AG09319 (cell line): ENCODE measurements at regions not wholly inside any gene's neighbourhood (a gene's known extent, or its start where the extent isn't known, plus 50 kb on each side); places are given as distances from the start of the nearest gene placed in this dataset.

Experiments used
- DNase-seq: peaks from one replicate; pipeline ENCODE4 v3.0.0-alpha.2; 2010; ENCODE audit warnings: low read depth; ENCODE audit errors: extremely low read depth
- TF ChIP-seq, protein P1 (sequence below): IDR thresholded peaks from 2 replicates; pipeline ENCODE4 v1.5.1; 2011; ENCODE audit warnings: low read depth, mild to moderate bottlenecking, inconsistent platforms, low read length, moderate library complexity

DNA sequence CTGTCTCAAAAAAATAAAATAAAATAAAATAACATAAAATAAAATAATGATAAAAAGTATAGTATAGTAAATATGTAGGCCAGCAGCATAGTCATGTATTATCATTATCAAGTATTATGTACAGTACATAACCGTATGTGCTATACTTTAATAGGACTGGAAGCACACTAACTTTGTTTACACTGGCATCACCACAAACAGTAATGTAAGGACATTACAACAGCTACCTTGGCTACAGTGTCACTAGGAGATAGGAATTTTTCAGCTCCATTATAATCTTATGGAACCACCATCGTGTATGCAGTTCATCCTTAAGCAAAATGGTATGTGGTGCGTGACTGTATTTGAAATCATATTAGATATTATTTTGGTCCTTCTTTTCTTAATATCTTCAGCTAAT lies 1163.5 kb upstream of the LRRTM3 start:
- no peak for DNase-seq

DNA sequence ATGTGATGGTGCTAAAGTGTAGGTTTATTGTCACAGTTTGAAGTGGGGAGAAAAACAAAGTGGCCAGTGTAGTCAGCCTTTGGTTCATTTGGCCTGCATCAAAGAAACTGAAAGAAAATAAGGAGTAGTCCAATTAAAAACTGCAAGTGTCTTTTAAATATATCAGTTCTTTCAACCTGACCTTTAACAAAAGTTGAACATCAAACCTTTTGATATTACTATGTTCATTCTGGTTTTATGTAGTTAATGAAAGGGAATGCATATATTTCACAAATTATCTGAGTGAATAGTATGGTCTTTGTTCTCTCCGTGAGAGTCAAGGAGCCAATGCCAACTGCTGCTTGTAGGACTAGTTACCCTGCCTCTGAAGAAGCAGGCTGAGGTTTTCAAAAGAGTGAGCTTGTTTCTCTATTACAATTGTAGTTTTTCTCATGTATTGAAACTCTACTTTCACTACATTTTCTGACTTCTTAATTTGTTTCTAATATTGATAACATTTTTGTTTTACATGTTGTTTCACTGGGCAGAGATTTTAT lies 1160.8 kb upstream of the LRRTM3 start:
- no peak for DNase-seq
- TF ChIP-seq, protein P1, sequence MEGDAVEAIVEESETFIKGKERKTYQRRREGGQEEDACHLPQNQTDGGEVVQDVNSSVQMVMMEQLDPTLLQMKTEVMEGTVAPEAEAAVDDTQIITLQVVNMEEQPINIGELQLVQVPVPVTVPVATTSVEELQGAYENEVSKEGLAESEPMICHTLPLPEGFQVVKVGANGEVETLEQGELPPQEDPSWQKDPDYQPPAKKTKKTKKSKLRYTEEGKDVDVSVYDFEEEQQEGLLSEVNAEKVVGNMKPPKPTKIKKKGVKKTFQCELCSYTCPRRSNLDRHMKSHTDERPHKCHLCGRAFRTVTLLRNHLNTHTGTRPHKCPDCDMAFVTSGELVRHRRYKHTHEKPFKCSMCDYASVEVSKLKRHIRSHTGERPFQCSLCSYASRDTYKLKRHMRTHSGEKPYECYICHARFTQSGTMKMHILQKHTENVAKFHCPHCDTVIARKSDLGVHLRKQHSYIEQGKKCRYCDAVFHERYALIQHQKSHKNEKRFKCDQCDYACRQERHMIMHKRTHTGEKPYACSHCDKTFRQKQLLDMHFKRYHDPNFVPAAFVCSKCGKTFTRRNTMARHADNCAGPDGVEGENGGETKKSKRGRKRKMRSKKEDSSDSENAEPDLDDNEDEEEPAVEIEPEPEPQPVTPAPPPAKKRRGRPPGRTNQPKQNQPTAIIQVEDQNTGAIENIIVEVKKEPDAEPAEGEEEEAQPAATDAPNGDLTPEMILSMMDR, result no peak

More for the DNA sequence above, 1163.5 kb upstream of the LRRTM3 start:
- TF ChIP-seq, protein P1, result no peak

DNA sequence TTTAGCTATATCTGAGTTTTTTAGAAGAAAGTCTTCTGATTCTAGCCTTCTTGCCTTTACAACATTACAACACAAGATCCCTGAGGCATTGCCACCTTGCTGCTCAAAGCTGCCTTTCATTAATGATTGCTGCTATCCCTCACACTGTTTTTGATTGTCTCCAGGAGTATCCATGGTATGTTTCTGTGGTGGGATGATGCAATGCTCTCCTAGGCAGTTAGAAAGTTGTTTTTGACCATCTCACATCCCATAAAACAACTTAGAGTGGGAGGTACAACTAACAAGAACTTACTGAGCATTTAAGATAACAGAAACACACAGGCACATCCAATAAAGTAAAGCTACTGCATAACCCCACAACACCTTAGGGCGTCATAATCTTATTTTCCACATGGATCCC lies 1156.0 kb upstream of the LRRTM3 start:
- no peak for DNase-seq
- TF ChIP-seq, protein P1, result no peak

DNA sequence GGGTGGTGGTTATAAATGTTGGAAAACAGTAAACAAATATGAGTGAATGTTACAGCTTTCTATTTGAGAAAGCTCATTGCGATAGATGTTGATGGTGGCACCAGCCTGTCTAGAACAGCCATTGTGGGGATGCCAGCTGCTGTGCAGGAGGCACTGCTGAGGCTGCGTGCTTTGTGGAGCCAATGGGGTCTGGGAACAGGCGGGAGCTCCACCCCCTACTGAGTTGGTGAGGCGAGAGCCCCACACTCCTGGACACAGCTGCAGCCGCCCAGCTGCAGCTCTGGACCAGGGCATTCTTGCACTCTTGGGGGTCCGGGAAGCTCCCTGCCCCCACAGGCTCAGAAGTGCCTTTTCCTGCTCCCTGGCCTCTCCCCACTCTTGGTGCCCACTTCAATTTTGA lies 1147.1 kb upstream of the LRRTM3 start:
- TF ChIP-seq, protein P1, result no peak
- no peak for DNase-seq

DNA sequence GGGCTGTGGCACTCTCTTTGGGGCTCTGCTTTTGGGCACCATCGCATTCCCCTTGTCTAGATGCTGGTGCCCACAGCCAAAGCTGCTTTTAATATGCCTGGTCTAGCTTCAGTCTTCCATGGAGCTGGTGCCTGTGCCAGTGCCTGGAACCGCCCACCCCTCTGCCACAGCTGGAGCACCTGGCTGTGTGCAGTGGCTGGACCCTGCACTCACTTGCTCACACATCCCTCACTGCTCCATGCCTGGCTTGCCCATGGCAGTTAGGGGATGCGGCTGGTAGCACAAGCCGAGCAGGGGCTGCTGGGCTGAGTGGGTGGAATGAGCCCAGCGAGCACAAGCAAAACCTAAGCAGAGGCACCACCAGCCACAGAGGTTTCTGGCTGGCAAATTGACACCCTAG lies 1145.9 kb upstream of the LRRTM3 start:
- TF ChIP-seq, protein P1, result no peak
- no peak for DNase-seq

DNA sequence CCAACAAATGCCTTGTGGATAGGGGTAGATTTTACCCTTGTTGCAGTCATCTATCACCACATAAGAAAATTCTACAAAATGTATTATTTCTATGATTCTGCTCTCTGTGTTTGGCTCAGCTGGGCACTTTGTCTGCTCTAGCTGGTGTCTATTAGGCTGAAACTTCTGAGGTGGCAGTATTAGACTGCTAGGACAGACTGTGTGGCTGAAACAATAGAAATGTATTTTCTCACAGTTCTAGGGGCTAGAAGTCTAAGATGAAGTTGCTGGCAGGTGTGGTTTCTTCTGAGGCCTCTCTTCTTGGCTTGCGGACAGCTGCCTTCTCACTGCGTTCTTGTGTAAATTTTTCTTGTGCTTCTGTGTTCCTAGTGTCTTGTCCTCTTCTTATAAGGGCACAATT lies 1139.6 kb upstream of the LRRTM3 start:
- TF ChIP-seq, protein P1, result no peak
- DNase-seq, result no peak

DNA sequence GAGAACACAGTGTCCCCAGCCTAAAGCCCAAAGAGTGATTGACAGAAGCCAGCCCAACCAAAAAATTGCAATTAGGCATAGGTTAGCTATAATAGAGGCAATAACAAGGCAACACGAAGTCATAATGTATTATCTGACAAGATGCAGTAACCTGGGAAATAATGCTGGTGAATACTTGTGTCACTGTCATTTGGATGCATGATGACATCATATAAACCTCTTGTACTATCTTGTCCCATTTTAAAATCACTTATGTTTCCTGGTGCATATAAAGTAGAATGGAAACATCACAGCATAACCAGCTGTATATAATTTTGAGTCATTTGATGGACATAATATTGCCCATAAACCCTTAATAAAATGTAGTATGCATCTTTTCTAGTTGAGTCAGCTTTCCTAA lies 1138.3 kb upstream of the LRRTM3 start:
- TF ChIP-seq, protein P1, result no peak
- DNase-seq, result no peak
